Lung (tissue), 11 donors: ENCODE measurements at regions not wholly inside any gene's neighbourhood (a gene's known extent, or its start where the extent isn't known, plus 50 kb on each side); places are given as distances from the start of the nearest gene placed in this dataset.

Experiments used
- ATAC-seq: fragments of 200-7000 bp; cut with Tn5 transposase; one replicate; pipeline ENCODE4 v1.9.1; 2020; ENCODE audit warnings: moderate number of reproducible peaks; ENCODE audit not compliant: insufficient read depth, low FRiP score
- DNase-seq, 3 donors: peaks; one replicate each; pipeline ENCODE4 v3.0.0-alpha.2; 2013 to 2017
- H3K27ac ChIP-seq, 2 donors: one replicate each; pipeline ENCODE4 v1.5.1; 2013; ENCODE audit warnings: mild to moderate bottlenecking in 2 of 2, moderate library complexity in 2 of 2, control low read depth in 1 of 2, inconsistent platforms in 1 of 2, low read depth in 1 of 2, low read length in 1 of 2
- H3K27me3 ChIP-seq, 3 donors: one replicate each; pipeline ENCODE4 v1.5.1; 2013; ENCODE audit warnings: low read length in 2 of 3; ENCODE audit not compliant: control insufficient read depth in 3 of 3, insufficient read depth in 3 of 3
- H3K36me3 ChIP-seq, 4 donors: one replicate each; pipeline ENCODE4 v1.5.1; 2013; ENCODE audit warnings: low read length in 4 of 4, mild to moderate bottlenecking in 1 of 4, moderate library complexity in 1 of 4; ENCODE audit not compliant: control insufficient read depth in 4 of 4, insufficient read depth in 4 of 4
- H3K4me1 ChIP-seq, 5 donors: one replicate each; pipeline ENCODE4 v1.5.1; 2013; ENCODE audit warnings: low read length in 5 of 5, mild to moderate bottlenecking in 2 of 5, moderate library complexity in 1 of 5; ENCODE audit not compliant: control insufficient read depth in 5 of 5, insufficient read depth in 5 of 5
- H3K4me3 ChIP-seq: one replicate; pipeline ENCODE4 v1.5.1; 2013; ENCODE audit warnings: mild to moderate bottlenecking, control low read depth, moderate library complexity
- H3K9ac ChIP-seq, 2 donors: one replicate each; pipeline ENCODE4 v1.5.1; 2013; ENCODE audit warnings: low read length in 2 of 2, control low read depth in 1 of 2; ENCODE audit not compliant: insufficient read depth in 1 of 2
- H3K9me3 ChIP-seq, 4 donors: one replicate each; pipeline ENCODE4 v1.5.1; 2013; ENCODE audit warnings: low read length in 3 of 4, mild to moderate bottlenecking in 1 of 4, moderate library complexity in 1 of 4; ENCODE audit not compliant: control insufficient read depth in 4 of 4, insufficient read depth in 3 of 4
- CTCF ChIP-seq: IDR thresholded peaks from 2 replicates; pipeline ENCODE4 v1.5.1; 2012; ENCODE audit warnings: mild to moderate bottlenecking; ENCODE audit errors: control extremely low read depth, extremely low read depth
- WGBS, 2 donors: extraction: QIAGEN DNeasy Blood & Tissue Kit; methylation state at CpG; one replicate each; pipeline ENCODE4 v1.1.7; 2013; 5-methylcytosine and 5-hydroxymethylcytosine counted together
- donor health status: control.
- donor health status: control.
- donor health status: Bipolar disorder and iron deficiency.
- donor health status: healthy.
- donor health status: DM: yes; HTN: yes; CAD: no.

- Histone ChIP-seq H3K9ac (no peak overlapping the region), H3K9me3 (peaks cover 0 to 13% (median 0%) of the 10 kb centered on the region in 4 donors), H3K4me1 (no peaks in the 10 kb centered on the region), H3K36me3 (no peaks in the 10 kb centered on the region), H3K4me3 (no peak overlapping the region), H3K27ac (no peak overlapping the region), H3K27me3 (peaks cover 0 to 6% (median 0%) of the 10 kb centered on the region in 3 donors)
- TF ChIP-seq CTCF = no peak
- ATAC-seq (no peak), DNase-seq (no peak)
- WGBS, 2 donors = 92 to 97% methylated on average over 4 of the region's 4 CpGs
Measured at GRCh38 chr16:88293097-88293496, 89.7 kb upstream of the ZNF469 start.

- Histone ChIP-seq H3K4me1 (peaks cover 0 to 3% (median 0%) of the 10 kb centered on the region in 5 donors), H3K9me3 (peaks cover 0 to 5% (median 0%) of the 10 kb centered on the region in 4 donors), H3K27ac (no peak overlapping the region), H3K9ac (no peak overlapping the region), H3K36me3 (no peaks in the 10 kb centered on the region), H3K27me3 (peaks cover 0 to 6% (median 0%) of the 10 kb centered on the region in 3 donors), H3K4me3 (no peak overlapping the region)
- ATAC-seq = no peak
- no peak for DNase-seq
- no peak for TF ChIP-seq CTCF
- WGBS, 2 donors = 55 to 68% methylated on average over 20 of the region's 20 CpGs
Measured at GRCh38 chr16:88295671-88296436, 86.9 kb upstream of the ZNF469 start.

- DNase-seq (no peak), ATAC-seq (no peak)
- no peak overlapping the region for H3K27ac ChIP-seq
- H3K27me3 ChIP-seq = peaks cover 0 to 6% (median 0%) of the 10 kb centered on the region in 3 donors
- H3K9ac ChIP-seq = no peak overlapping the region
- WGBS, 2 donors = 78 to 84% methylated on average over 19 of the region's 19 CpGs
- H3K36me3 ChIP-seq = no peaks in the 10 kb centered on the region
- peaks cover 0 to 3% (median 0%) of the 10 kb centered on the region in 5 donors for H3K4me1 ChIP-seq
- no peak overlapping the region for H3K4me3 ChIP-seq
- peaks cover 0 to 5% (median 0%) of the 10 kb centered on the region in 4 donors for H3K9me3 ChIP-seq
- TF ChIP-seq CTCF = no peak
Measured at GRCh38 chr16:88296437-88297177, 86.2 kb upstream of the ZNF469 start.
